ENCODE measurements at regions not wholly inside any gene's neighbourhood (a gene's known extent, or its start where the extent isn't known, plus 50 kb on each side); places are given as distances from the start of the nearest gene placed in this dataset.
"Not testable (repeated sequence)": the region's sequence is repeated elsewhere in the genome, so short reads cannot be mapped to it uniquely, and the experiment has no call there.

DNA sequence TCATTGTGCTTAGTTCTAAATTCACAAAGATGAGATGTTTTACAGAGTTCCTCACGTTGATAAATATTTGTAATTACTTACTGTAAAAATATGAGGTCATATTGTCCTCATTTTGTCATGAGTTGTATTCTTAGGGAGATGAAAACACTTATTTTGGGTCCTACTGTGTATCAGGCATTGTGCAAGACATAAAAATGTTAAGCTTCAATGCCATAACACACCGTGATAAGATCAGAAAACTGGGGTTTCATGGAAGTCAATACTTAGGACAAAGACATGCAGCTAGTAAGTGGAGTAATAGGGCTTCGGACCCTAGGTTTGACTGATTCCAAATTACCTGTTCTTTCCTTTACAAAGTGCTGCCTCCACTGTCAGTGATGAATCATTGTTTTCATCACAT, 720.7 kb upstream of the ZP4 start:
- intact Hi-C loops (cut with DNase I): no loop called here
- ATAC-seq: no peak
- H3K4me1 ChIP-seq: no peaks in the 10 kb centered on the region
- no peak overlapping the region for H3K27ac ChIP-seq
- H3K27me3 ChIP-seq: no peaks in the 10 kb centered on the region
- H3K36me3 ChIP-seq: no peaks in the 10 kb centered on the region
- TF ChIP-seq, protein P1, sequence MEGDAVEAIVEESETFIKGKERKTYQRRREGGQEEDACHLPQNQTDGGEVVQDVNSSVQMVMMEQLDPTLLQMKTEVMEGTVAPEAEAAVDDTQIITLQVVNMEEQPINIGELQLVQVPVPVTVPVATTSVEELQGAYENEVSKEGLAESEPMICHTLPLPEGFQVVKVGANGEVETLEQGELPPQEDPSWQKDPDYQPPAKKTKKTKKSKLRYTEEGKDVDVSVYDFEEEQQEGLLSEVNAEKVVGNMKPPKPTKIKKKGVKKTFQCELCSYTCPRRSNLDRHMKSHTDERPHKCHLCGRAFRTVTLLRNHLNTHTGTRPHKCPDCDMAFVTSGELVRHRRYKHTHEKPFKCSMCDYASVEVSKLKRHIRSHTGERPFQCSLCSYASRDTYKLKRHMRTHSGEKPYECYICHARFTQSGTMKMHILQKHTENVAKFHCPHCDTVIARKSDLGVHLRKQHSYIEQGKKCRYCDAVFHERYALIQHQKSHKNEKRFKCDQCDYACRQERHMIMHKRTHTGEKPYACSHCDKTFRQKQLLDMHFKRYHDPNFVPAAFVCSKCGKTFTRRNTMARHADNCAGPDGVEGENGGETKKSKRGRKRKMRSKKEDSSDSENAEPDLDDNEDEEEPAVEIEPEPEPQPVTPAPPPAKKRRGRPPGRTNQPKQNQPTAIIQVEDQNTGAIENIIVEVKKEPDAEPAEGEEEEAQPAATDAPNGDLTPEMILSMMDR (IDR thresholded peaks at IDR 0.05): no peak
- no peak for DNase-seq
- no peak overlapping the region for H3K4me3 ChIP-seq
- H3K9me3 ChIP-seq: peaks cover 0 to 3% of the 10 kb centered on the region in 2 donors

DNA sequence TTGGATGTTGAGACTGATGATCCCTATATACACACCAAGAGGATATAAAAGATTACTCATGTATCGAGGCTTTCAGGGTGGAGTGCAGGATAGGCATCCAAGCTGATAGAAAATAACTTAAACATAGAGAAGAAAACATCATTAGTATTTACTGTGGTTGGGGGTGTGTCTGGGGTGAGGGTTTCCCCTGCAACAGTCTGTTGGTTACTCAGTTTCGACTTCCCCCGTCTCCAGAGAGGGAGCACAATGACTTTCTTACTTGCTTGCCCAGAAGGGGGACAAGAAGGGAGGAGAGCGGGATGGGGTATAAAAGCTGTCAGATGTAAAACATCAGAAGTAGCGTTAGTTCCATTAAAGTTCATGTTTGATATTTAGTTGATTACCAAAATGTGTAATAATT, 717.4 kb upstream of the ZP4 start:
- DNase-seq: no peak
- TF ChIP-seq, protein P1 (IDR thresholded peaks at IDR 0.05): no peak
- peaks cover 0 to 3% of the 10 kb centered on the region in 2 donors for H3K9me3 ChIP-seq
- no peaks in the 10 kb centered on the region for H3K4me1 ChIP-seq
- H3K4me3 ChIP-seq: no peak overlapping the region
- H3K36me3 ChIP-seq: no peaks in the 10 kb centered on the region
- intact Hi-C loops (cut with DNase I): no loop called here
- H3K27ac ChIP-seq: no peak overlapping the region
- no peaks in the 10 kb centered on the region for H3K27me3 ChIP-seq
- ATAC-seq: no peak

DNA sequence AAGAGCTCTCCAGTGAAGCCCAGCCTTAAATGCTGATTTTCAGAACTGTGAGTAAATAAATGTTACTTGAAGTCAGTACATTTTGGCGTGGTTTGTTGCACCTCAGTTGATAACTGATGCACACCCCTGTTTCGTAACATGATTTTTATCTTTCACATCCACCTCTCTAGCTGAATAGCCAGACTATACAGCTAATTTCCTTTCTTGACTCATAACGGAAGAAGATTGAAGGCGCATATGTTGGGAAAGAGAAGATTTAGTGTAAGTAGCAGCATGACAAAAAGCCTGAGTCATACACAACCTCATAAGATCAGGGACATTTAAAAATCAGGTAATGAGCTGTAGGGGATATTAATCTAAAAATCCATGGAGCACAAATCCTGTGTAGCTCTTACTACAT, 716.2 kb upstream of the ZP4 start:
- no peak for DNase-seq
- H3K27me3 ChIP-seq: no peaks in the 10 kb centered on the region
- no peak overlapping the region for H3K4me3 ChIP-seq
- no peak for ATAC-seq
- TF ChIP-seq, protein P1 (IDR thresholded peaks at IDR 0.05): no peak
- H3K27ac ChIP-seq: no peak overlapping the region
- H3K9me3 ChIP-seq: peaks cover 0 to 3% of the 10 kb centered on the region in 2 donors
- intact Hi-C loops (cut with DNase I): no loop called here
- H3K36me3 ChIP-seq: no peaks in the 10 kb centered on the region
- H3K4me1 ChIP-seq: no peaks in the 10 kb centered on the region

DNA sequence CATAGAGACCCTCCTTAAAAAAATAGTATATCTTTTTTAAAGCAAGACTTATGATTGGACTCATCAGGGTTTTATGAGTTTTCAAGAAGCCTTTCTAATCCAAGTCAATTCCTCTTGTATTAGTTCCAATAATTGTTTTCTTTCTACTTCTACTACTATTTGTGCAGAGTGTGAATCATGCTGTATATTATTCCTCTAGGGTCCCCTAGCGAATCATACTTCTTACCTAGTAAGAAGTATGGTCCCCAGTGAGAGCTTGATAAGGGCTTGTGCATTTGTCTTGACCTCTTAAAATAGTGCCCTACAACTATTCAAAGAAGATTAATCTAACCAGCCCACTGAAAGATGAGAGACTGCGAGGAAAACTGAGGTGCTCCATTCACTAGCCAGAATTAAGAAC, 715.7 kb upstream of the ZP4 start:
- Histone ChIP-seq H3K4me1 (no peaks in the 10 kb centered on the region), H3K9me3 (peaks cover 0 to 3% of the 10 kb centered on the region in 2 donors), H3K36me3 (no peaks in the 10 kb centered on the region), H3K4me3 (no peak overlapping the region), H3K27me3 (no peaks in the 10 kb centered on the region), H3K27ac (no peak overlapping the region)
- TF ChIP-seq, protein P1 (IDR thresholded peaks at IDR 0.05): no peak
- ATAC-seq: no peak
- DNase-seq: no peak
- intact Hi-C loops (cut with DNase I): no loop called here

DNA sequence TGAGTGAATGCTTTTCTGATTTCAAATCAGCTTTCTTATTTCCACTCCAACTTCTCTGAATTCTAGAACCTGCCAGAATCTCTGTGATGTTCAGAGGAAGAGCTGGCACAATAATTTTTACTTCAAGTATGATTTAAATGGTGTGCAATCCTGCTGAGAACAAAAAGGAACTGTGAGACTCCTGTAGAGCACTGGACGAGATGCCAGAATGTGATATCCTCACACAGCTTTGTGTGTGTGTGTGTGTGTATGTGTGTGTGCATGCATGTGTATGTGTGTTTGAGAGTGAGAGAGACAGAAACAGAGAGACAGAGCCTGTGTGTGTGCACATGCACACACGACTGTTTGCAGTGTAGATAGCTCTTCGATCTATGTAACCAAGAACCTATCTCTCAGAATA, 713.6 kb upstream of the ZP4 start:
- Histone ChIP-seq H3K4me1 (no peaks in the 10 kb centered on the region), H3K9me3 (no peaks in the 10 kb centered on the region), H3K27me3 (no peaks in the 10 kb centered on the region), H3K4me3 (no peak overlapping the region), H3K27ac (no peak overlapping the region), H3K36me3 (no peaks in the 10 kb centered on the region)
- ATAC-seq: no peak
- intact Hi-C loops (cut with DNase I): no loop called here
- TF ChIP-seq, protein P1 (IDR thresholded peaks at IDR 0.05): no peak
- DNase-seq: no peak

DNA sequence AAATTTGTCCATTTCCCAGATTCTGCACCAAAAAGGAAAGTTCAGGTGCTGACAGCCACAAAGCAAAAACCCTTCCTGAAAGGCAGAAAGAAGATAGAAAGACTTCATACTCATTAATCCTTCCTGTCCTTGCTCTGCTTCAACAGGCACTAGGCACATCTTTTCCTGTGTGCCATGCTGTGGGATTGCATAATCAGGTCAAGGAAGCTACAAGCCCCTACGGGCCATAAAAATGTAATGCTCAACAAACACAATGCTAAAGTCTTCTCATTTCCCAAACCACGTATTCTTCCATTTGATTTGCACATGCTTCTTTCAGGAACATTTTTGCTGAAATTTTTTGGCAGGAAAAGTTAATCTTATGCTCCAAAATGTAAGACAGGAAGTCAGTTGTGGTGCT, 710.9 kb upstream of the ZP4 start:
- H3K36me3 ChIP-seq; DNase-seq; H3K27me3 ChIP-seq; H3K27ac ChIP-seq; H3K9me3 ChIP-seq; H3K4me1 ChIP-seq; intact Hi-C loops (cut with DNase I); H3K4me3 ChIP-seq; ATAC-seq: not testable (repeated sequence)
